HG02759 (cell line): ENCODE measurements at regions not wholly inside any gene's neighbourhood (a gene's known extent, or its start where the extent isn't known, plus 50 kb on each side); places are given as distances from the start of the nearest gene placed in this dataset.
"Not testable (repeated sequence)": the region's sequence is repeated elsewhere in the genome, so short reads cannot be mapped to it uniquely, and the experiment has no call there.

Experiments used
- ATAC-seq: cut with Tn5 transposase; IDR thresholded peaks from one replicate; pipeline ENCODE4 v1.9.1; 2021; ENCODE audit warnings: mild to moderate bottlenecking, moderate library complexity; ENCODE audit not compliant: unreplicated experiment

DNA sequence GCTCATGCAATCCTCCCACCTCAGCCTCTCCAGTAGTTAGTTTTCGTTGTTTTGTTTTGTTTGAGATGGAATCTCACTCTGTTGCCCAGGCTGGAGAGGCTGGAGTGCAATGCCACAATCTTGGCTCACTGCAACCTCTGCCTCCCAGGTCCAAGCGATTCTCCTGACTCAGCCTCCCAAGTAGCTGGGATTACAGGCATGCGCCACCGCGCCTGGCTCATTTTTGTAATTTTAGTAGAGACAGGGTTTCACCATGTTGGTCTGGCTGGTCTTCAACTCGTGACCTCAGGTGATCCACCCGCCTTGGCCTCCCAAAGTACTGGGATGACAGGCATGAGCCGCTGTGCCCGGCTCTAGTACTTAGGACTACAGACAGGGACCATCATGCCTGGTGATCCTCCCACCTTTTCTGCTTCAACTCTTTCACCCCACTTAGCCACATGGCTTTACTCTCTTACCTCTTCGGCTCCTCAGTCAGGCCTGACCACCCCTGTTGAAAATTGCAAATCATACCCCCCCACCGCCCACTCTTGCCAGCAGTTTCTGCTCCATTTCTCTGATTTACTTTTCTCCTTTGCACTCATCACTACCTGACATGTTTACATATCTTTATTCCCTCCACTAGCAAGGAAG, 157.1 kb upstream of the GRK3 start:
- ATAC-seq: no peak

DNA sequence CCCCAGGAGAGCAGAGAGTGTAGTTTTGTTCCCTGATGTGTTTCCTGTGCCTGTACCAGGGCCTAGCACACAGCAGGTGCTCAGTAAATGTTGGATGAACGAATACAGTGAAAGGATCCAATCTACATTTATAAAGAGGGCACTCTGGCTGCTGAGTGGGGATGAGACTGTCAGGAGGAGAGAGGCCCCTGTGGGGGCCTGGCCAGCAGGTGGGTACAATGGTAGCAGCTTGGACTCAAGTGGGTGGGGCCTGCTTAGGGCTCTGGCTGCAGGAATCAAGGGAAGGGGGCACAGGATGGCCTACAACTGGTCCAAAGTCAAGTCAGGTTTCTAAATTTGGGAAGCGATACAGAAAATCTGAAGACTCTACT, 156.6 kb upstream of the GRK3 start:
- no peak for ATAC-seq

DNA sequence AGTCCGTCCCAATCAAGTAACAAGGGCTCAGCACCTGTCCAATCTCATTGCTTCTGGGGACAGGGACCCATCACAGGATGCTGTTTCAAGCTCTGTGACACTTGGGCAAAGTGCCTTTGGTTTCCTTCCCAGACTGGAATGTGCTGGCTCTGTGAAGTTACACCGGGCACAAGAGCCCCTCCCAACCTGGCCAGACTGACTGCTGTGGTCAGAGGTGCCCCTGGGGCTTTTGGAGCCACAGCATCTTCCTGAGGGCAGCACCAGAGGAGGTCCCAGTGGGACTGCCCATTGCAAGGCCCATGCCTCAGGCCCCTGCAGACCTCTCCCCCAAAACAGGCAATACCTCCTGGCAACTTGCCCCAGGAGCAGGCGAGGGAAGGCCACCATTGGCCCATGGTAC, 155.2 kb upstream of the GRK3 start:
- no peak for ATAC-seq

DNA sequence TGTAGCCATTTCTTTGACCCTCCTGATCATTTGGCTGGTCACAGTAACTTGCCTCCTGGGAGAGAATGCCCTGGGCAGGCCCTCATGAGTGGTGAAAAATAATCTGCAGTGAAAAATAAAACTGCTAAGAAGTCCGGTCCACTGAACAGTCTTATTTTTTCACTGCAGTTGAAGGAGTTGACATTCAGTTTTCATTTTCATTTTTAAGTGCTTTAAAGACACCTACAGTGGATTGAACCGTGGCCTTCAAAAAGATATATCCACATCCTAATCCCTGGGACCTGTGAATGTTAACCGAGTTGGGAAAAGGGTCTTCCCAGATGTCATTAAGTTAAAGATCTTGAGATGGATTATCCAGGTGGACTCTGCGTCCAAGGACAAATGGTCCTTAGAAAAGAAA, 153.6 kb upstream of the GRK3 start:
- no peak for ATAC-seq

DNA sequence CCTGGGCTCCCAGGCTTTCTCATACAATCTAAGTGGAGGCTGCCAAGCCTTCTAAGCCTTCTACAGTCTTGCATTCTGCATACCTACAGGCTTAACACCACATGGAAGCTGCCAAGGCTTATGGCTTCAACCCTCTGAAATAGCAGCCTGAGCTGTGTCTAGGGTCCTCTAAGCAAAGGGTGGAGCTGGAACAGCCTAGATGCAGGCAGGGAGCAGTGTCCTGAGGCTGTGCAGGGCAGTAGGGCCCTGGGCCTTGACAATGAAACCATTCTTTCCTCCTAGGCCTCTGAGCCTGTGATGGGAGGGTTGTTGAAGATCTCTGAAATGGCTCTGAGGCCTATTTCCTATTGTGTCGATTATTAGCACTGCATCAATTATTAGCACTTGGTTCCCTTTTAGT, 150.9 kb upstream of the GRK3 start:
- no peak for ATAC-seq

DNA sequence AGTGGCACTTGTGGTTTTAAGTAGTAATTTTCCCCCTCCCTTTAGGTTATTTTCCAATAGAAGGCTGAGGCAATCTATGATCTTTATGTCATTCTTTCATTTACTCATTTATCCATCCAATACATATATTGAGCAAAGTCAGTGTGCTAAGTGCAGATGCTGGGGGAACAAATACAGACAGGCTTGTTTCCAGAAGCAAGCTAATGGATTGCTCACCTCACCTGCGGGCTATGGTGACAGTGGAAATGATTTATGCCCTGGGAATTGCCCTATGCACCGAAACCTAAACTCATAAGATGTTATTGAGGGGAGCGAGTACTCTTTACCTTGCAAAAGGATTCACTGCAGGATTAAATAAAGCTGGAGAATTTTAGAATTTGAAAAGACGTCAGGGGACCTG, 148.7 kb upstream of the GRK3 start:
- not testable (repeated sequence) for ATAC-seq

DNA sequence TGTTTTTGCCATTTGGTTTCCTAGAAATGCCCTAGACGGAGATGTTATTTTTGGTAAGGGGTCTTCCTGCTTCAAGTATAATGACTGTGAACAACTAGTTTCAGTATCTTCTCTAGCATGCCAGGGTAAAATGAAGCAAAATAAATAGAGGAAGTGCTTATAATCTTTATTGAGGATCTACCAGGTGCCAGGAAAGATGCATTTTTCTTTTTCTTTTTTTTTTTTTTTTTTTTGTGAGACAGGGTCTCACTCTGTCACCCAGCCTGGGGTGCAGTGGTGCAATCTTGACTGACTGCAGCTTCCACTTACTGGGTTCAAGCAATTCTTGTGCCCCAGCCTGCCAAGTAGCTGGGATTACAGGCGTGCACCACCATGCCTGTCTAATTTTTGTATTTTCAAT, 146.6 kb upstream of the GRK3 start:
- not testable (repeated sequence) for ATAC-seq

DNA sequence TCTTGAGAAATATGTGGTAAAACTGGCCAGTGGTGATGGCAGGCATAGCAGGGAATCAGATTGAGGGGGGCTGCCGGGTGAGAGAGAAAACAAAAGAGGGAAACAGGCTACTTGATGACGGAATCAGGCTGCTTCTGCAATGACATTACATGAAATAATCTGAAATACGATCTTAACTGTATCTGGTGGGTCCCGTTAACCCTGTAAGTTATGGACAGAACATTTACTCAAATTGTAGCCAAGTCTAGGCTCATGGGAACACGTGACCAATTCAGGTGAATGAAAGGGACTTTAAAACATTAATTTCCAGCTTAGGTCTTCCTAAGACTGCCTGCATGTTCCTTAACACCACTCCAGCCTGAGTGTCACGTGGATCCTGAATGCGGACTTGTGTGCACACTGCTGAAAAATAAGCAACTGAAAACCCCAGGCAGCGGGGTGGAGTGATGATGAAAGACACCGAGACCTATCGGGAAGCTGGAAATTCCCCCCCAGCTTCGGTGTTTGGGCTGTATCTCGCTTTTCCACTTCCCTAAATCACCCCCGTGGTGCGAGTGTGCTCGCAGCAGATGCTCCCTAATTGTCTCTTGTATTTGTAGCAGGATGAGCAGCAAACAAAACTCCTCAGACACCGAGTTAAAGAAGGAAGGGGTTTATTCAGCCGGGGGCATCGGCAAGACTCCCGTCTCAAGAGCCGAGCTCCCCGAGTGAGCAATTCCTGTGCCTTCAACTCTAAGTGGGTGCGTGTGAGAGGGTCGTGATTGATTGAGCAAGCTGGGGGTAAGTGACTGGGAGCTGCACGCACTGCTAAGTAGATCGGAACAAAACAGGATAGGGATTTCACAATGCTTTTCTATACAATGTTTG, 145.0 kb upstream of the GRK3 start:
- ATAC-seq: no peak

DNA sequence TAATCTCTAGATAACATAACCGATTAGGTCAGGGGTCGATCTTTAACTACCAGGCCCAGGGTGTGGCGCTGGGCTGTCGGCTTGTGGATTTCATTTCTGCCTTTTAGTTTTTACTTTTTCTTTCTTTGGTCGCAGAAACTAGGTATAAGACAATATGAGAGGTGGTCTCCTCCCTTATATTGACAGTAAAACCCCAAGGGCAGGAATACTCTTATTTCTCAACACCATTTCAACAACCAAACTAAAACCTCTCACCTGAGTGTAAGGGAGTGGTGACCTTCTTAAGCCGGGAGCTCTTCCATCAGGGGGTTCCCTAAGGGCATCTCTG, 144.4 kb upstream of the GRK3 start:
- ATAC-seq: not testable (repeated sequence)

DNA sequence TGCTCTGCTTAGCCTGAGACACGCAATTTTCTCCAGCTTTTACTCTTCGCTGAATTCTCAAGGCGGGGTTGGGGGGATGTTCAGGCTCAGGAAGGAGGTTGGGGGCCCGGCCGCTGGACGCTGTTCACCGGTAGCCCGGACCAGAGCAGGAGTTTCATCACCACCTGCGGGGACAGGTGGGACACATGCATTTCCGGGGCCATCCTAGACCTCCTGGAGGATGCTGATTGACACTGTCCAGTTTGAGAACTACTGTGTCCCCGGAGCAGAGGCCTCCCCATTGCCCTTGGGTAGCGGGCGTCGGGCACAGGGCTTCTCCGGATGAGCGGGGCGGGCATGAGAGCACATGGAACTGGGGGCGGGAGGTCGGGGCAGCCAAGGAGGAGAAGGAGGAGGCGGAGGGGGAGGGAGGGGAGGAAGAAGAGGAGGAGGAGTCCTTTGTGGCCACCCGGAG, 144.0 kb upstream of the GRK3 start:
- ATAC-seq: no peak

DNA sequence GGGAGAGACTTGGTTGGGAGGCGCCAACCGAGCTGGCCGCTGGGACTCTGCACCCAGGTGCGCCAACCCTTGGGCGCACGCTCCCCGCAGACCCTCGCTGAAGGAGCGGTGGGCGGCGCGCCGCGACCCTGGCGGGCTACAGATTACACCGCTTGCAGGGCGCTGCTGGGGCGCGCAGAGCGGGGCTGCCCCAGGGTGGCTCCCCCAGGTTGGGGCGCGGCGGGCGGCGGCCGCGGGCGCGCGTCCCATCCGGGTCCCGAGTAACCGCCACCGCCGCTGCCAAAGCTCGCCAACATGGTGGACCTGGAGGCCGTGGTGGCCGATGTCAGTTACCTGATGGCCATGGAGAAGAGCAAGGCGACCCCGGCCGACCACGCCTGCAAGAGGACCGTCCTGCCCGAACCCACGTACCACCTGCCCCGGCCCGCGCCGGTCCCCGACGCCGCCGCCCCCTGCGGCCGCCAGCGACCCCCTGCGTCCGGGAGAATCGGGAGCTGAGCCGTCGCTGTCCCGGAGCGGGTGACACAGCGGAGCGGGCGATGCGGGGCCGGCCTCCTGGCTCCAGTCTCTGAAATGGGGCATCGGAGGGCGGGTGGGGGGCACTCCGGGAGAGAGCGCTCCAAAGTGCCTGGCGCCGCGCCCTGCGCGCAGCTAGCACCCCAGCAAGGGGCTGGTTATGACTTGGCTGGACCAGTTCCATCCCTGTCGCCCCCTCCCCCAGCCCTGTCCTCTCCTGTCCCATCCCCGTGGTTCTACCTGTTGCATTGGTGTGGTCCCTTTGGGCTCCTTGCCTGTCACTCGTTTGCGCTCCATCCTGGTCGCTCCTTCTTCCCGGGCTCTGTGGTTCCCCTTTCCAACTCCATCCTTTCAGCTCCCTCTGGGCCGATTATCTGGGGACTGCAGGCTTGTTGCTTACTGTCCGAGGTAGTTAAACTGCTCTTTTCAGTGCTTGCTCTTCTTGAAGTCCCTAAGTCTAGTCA, 143.3 kb upstream of the GRK3 start:
- no peak for ATAC-seq

DNA sequence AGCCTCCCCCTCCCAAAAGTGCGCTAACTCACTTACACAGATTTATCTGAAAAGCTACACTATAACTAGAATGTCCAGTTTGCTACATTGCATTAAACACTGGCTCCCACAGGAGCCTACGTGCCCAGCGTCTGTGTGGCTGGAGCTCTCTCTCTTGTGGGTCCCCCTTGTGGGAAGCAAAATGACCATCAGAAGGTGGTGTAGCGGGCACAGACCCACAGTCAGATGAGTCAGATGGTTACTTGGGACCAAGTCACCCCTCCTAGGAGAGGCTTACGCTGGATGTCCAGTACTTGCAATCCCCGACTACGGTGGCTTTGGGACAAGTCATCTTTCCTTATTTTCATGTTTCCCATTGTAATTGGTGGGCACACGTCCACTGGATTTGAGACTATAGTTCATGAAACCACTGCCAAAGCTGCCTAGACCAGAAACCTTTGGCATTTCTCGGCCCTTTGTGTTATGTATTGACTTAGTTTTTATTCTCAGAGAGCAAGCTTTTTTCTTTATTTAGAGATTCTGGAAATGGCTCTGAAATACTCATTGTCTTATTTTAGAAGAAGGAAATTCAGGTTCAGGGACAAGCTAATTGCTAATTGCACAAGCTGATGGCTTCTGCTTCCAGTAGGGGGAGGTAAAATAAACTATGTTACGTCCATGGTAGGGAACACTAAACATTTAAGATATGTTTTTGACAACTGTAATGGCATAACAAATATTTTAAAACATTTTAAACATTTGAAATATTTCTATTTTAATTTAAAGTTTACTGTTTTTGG, 137.8 kb upstream of the GRK3 start:
- not testable (repeated sequence) for ATAC-seq

DNA sequence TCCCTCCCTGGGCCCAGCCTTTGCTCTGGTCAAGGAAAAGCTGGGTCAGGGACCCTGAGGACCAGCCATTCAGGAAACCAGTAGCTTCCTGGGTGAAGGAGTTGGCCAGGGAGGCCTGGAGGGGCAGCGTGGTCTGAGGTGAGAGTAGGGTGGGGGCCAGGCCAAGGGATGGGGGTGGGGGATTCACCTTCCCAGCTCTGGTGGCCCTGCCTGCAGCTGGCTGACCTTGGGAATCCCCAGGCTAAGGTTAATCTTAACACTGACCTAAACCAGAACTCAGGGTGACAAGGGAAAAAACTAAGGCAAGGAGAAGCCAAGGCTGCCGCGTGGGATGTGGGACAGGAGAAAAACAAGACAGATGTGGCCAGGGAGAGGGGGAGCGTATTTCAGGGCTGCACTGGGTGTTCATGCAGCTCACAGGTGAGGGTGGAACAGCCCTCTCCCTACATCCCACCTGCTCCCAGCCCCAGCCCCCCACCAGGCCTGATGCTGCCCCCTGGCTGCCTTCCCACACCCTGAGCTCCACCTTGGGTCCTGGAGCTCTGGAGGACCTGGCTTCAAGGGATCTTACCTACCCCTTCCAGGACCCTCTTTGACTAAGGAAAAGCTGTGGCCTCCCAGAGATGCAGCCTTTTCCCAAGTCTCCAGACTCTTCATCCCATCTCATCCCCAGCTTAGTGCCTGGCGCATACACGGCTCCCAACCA, 132.7 kb upstream of the GRK3 start:
- not testable (repeated sequence) for ATAC-seq

DNA sequence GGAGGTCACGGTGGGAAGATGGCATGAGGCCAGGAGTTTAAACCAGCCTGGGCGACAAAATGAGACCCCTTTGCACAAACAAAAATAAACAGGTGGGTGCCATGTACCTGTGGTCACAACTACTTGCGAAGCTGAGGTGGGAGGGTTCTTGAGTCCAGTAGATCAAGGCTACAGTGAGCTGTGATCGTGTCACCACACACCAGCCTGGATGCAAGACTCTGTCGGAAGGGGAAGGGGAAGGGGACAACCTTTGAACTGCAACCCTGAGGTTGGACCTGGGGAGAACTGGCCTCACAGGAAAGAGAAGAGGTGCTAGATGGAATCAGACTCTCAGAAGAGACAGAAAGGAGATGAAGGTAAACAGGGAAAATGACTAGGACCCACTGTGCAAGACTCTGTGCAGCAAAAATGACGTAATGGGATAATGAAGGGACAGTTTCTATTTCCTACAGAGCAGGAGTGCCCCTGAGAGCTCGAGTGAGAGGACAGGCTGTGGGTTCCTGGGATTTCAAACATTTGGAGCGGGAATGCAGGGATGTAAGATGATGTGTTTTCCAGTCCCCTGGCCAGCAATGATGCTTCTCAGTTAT, 131.0 kb upstream of the GRK3 start:
- not testable (repeated sequence) for ATAC-seq

DNA sequence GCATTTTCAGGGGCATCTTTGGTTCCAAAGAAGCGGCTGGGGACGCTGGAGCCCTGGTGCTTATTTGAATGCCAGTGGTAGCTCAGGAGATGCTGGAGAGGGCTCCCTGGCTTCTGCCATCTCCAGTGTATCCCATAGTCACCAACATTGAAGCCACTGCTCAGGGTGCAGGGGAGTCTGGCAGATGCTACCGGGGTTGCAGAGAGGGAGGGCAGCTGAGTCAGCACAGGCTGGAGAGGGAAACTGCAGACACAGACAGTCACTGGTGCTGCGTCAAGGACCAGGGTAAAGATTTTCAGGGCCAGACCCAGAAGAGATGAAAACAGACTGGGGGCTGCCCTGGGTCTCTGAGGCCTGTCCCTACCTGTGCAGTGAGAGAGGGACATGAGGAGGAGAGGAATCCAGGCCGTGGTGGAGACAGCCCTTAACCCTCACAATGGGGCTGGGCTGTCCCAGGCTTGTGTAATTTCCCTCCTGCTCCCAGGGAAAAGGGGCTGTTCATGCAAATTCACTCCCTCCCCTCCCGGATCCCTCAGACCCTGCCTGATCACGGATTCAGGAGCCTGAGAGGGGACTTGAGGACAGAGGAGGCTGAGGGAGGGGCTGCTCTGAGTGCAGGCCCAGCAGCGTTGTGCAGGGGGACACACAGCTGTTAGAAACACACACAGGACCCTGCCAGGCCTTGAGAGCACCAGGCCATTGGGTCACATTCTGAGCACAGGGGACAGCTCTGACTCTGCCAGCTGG, 126.9 kb upstream of the GRK3 start:
- no peak for ATAC-seq

DNA sequence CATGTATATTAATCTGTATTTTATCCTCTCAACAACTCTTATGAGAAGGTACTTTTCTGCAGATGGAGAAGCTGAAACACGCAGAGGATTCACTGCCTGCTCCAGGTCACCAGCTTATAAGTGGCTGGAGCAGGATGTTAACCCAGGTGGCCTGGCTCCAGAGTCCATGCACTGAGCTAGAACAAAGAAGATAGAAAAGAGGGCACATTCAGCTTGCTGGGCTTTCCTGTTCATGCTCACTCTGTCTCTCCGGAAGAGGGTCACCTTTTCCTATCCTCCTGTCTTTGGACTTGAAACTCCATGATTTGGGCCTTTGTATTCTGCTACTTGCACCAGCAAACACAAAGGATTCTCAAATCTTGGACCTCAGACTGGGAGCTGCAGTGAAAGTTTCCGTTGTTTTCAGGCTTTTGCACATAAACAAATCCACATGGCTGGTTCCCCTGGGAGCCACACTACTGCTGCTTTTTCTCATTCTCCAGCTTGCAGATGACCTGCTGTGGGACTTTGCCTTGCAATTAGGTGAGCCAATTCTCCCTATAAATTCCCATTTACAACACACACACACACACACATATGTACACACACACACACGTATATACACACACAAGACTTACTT, 117.3 kb upstream of the GRK3 start:
- ATAC-seq: no peak

DNA sequence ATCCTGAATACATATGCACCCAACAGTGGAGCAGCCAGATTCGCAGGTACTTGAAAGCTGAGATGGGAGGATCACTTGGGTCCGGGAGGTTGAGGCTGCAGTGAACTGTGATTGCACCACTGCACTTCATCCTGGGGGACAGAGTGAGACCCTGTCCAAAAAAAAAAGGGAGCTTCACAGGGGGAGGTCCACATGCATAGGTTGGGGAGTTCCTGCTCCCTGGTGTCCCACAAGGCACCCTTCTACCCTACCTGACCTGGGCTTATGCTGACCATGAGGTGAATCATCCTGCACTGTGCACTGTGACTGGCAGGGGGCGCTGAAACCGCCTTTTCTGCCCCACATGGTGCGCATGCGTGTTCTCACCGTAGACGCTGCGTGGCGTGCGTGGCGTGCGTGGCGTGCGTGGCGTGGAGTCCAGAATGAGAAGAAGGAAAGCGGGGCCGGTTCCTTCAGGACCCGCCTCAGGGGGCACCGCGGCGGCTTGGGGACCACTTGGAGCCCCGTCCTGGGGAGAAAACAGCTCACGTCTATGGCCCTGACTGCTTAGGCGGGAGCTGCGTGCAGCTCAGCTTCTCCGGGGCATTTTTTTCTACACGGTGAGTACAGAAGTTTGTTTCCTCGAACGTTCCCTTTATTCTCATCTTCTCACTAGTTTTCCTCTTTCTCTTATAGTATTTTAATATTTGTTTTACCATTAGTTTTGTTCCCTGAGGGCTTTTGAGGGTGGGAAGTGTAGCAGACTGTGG, 116.6 kb upstream of the GRK3 start:
- peak; percentile 92 for ATAC-seq
